Fibroblast of lung (primary cell): ENCODE measurements at regions not wholly inside any gene's neighbourhood (a gene's known extent, or its start where the extent isn't known, plus 50 kb on each side); places are given as distances from the start of the nearest gene placed in this dataset.

ENCODE experiments used
- EZH2 ChIP-seq: IDR thresholded peaks from 2 replicates; pipeline ENCODE4 v1.5.1; 2012; ENCODE audit warnings: low read length, control low read depth, mild to moderate bottlenecking; ENCODE audit errors: missing control alignments
- TF ChIP-seq, protein P1 (sequence below), 2 donors: IDR thresholded peaks in 1 of 2; conservative IDR thresholded peaks in 1 of 2; 1 replicate in 1 of 2; 2 replicates in 1 of 2; pipeline ENCODE4 v1.5.1; 2011 to 2012; ENCODE audit warnings: low read length in 2 of 2, control low read depth in 1 of 2, inconsistent platforms in 1 of 2, low read depth in 1 of 2, mild to moderate bottlenecking in 1 of 2

DNA sequence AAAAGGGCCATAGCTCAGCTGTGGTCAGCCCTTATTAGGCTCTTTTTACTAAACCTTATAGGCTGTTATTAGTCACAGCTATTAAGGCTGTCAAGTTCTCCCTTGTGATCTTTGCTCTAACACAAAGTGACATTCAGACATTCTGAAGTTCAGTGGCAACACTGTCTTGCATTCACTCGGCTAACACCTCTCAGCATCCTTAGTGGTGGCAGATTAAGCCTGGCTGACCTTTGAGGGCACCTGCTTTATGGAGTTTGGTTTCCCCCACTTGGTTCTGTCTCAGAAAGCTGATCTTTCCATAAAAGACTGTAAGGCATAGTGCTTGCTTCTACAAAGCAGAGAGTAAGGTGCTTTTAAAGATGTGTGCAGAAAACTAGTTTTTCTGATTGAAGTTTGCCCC is 677.4 kb upstream of the TMEM132C start:
- TF ChIP-seq, protein P1, sequence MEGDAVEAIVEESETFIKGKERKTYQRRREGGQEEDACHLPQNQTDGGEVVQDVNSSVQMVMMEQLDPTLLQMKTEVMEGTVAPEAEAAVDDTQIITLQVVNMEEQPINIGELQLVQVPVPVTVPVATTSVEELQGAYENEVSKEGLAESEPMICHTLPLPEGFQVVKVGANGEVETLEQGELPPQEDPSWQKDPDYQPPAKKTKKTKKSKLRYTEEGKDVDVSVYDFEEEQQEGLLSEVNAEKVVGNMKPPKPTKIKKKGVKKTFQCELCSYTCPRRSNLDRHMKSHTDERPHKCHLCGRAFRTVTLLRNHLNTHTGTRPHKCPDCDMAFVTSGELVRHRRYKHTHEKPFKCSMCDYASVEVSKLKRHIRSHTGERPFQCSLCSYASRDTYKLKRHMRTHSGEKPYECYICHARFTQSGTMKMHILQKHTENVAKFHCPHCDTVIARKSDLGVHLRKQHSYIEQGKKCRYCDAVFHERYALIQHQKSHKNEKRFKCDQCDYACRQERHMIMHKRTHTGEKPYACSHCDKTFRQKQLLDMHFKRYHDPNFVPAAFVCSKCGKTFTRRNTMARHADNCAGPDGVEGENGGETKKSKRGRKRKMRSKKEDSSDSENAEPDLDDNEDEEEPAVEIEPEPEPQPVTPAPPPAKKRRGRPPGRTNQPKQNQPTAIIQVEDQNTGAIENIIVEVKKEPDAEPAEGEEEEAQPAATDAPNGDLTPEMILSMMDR (conservative IDR thresholded peaks at IDR 0.05 in 1 of 2, IDR thresholded peaks at IDR 0.05 in 1 of 2; ENCODE audit: low read depth in 1 of 2, low read length in 2 of 2), result no peak
- no peak for TF ChIP-seq EZH2
